Loucy (cell line): ENCODE measurements at regions not wholly inside any gene's neighbourhood (a gene's known extent, or its start where the extent isn't known, plus 50 kb on each side); places are given as distances from the start of the nearest gene placed in this dataset.

Source experiments
- H2AFZ ChIP-seq: fragments of 200-600 bp; sonication (generic); 2 replicates; pipeline ENCODE4 v1.6.0; 2016; ENCODE audit warnings: antibody characterized with exemption, mild to moderate bottlenecking, low read length, moderate library complexity
- H3F3A ChIP-seq: fragments of 200-600 bp; 2 replicates; pipeline ENCODE4 v1.6.0; 2016; ENCODE audit warnings: antibody characterized with exemption, low read depth, mild to moderate bottlenecking
- H3K27me3 ChIP-seq: fragments of 200-600 bp; sonication (generic); 2 replicates; pipeline ENCODE4 v1.6.1; 2014; ENCODE audit warnings: low read length, mild to moderate bottlenecking; ENCODE audit not compliant: insufficient read depth, poor library complexity, severe bottlenecking
- H3K36me3 ChIP-seq: fragments of 200-600 bp; sonication (generic); 2 replicates; pipeline ENCODE4 v1.6.1; 2016; ENCODE audit warnings: low read length; ENCODE audit not compliant: insufficient read depth
- H3K4me1 ChIP-seq: fragments of 200-600 bp; sonication (generic); 2 replicates; pipeline ENCODE4 v1.5.1; 2014; ENCODE audit warnings: low read length, mild to moderate bottlenecking; ENCODE audit not compliant: insufficient read depth, poor library complexity, severe bottlenecking
- H3K4me2 ChIP-seq: fragments of 200-600 bp; sonication (generic); 2 replicates; pipeline ENCODE4 v1.6.0; 2014; ENCODE audit warnings: antibody characterized with exemption, low read length, low read depth, mild to moderate bottlenecking; ENCODE audit not compliant: poor library complexity, severe bottlenecking
- H3K4me3 ChIP-seq: fragments of 200-600 bp; sonication (generic); 2 replicates; pipeline ENCODE4 v1.5.1; 2014; ENCODE audit warnings: low read length, mild to moderate bottlenecking, mixed read lengths; ENCODE audit not compliant: poor library complexity, severe bottlenecking
- H3K79me2 ChIP-seq: fragments of 200-600 bp; sonication (generic); 2 replicates; pipeline ENCODE4 v1.6.1; 2014; ENCODE audit warnings: low read length; ENCODE audit not compliant: insufficient read depth
- H3K9ac ChIP-seq: fragments of 200-600 bp; sonication (generic); 2 replicates; pipeline ENCODE4 v1.6.0; 2014; ENCODE audit warnings: mild to moderate bottlenecking, low read depth, low read length, moderate library complexity; ENCODE audit not compliant: poor library complexity, severe bottlenecking
- H3K9me2 ChIP-seq: fragments of 200-600 bp; sonication (generic); replicated peaks from 2 replicates; pipeline ENCODE4 v1.6.1; 2016; ENCODE audit warnings: low read depth, low read length, mixed read lengths
- H3K9me3 ChIP-seq: fragments of 200-600 bp; sonication (generic); 2 replicates; pipeline ENCODE4 v1.6.1; 2014; ENCODE audit warnings: mild to moderate bottlenecking, antibody characterized with exemption, low read length, low read depth; ENCODE audit not compliant: insufficient read depth
- H4K20me1 ChIP-seq: fragments of 200-600 bp; sonication (generic); 2 replicates; pipeline ENCODE4 v1.6.0; 2014; ENCODE audit warnings: antibody characterized with exemption, low read length, mild to moderate bottlenecking; ENCODE audit not compliant: insufficient read depth, poor library complexity, severe bottlenecking
- EZH2phosphoT487 ChIP-seq: fragments of 200-600 bp; IDR thresholded peaks from 2 replicates; pipeline ENCODE4 v1.6.1; 2018; ENCODE audit warnings: antibody characterized with exemption, mild to moderate bottlenecking, moderate library complexity, borderline replicate concordance
- TF ChIP-seq, protein P1 (sequence below): fragments of 200-600 bp; sonication (generic); conservative IDR thresholded peaks from 2 replicates; pipeline ENCODE4 v1.5.1; 2014; ENCODE audit warnings: mild to moderate bottlenecking, antibody characterized with exemption, low read length

DNA sequence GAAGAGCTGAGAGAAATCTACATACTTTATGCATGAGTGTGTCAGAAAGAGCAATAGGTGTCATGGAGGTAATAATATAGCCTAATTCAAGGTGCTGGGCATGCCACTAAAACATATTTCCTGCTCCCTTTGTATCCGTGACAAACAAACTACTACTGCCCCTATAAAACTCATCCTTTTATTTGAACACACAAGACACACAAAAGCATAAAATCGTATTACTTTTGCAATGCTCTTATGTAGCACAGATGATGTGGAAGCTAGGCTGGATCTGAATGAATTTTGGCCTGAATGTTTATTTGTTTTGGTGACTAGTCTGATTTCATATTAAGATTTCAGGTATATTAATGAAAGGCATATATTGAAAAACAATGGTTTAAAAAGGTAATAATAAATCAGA is 239.3 kb upstream of the NEGR1 start:
- H3K36me3 ChIP-seq: no peaks in the 10 kb centered on the region
- no peak overlapping the region for H3K9ac ChIP-seq
- TF ChIP-seq, protein P1, sequence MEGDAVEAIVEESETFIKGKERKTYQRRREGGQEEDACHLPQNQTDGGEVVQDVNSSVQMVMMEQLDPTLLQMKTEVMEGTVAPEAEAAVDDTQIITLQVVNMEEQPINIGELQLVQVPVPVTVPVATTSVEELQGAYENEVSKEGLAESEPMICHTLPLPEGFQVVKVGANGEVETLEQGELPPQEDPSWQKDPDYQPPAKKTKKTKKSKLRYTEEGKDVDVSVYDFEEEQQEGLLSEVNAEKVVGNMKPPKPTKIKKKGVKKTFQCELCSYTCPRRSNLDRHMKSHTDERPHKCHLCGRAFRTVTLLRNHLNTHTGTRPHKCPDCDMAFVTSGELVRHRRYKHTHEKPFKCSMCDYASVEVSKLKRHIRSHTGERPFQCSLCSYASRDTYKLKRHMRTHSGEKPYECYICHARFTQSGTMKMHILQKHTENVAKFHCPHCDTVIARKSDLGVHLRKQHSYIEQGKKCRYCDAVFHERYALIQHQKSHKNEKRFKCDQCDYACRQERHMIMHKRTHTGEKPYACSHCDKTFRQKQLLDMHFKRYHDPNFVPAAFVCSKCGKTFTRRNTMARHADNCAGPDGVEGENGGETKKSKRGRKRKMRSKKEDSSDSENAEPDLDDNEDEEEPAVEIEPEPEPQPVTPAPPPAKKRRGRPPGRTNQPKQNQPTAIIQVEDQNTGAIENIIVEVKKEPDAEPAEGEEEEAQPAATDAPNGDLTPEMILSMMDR: no peak
- TF ChIP-seq EZH2phosphoT487: no peak
- H2AFZ ChIP-seq: no peak overlapping the region
- H3K79me2 ChIP-seq: no peaks in the 10 kb centered on the region
- H3K4me2 ChIP-seq: no peak overlapping the region
- H3K4me1 ChIP-seq: no peaks in the 10 kb centered on the region
- H3K4me3 ChIP-seq: no peak overlapping the region
- no peaks in the 10 kb centered on the region for H4K20me1 ChIP-seq
- no peaks in the 10 kb centered on the region for H3K9me2 ChIP-seq
- H3F3A ChIP-seq: no peaks in the 10 kb centered on the region
- H3K9me3 ChIP-seq: no peaks in the 10 kb centered on the region
- no peaks in the 10 kb centered on the region for H3K27me3 ChIP-seq

DNA sequence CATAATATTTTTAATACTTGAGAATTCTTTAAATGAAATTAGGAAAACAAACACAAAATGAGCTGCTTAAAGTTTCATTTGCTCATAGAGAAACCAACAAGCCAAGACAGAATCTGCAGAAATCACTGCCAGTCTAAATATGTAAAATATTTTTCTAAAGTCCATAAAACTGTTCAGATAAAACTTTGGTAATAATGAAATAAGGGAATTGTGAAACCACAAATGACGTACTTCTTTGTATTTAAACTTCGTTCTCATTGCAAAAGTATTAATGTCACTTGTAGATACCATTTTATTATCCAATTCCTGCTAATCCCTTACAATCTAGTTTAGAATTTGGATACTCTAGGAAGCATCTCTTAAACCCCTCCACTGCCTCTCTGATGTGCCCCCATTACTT is 234.5 kb upstream of the NEGR1 start:
- no peaks in the 10 kb centered on the region for H3K9me3 ChIP-seq
- no peaks in the 10 kb centered on the region for H4K20me1 ChIP-seq
- no peaks in the 10 kb centered on the region for H3K79me2 ChIP-seq
- H3K9me2 ChIP-seq: no peaks in the 10 kb centered on the region
- H3K4me2 ChIP-seq: no peak overlapping the region
- H2AFZ ChIP-seq: no peak overlapping the region
- no peaks in the 10 kb centered on the region for H3K27me3 ChIP-seq
- no peaks in the 10 kb centered on the region for H3F3A ChIP-seq
- H3K4me3 ChIP-seq: no peak overlapping the region
- H3K4me1 ChIP-seq: no peaks in the 10 kb centered on the region
- no peak overlapping the region for H3K9ac ChIP-seq
- H3K36me3 ChIP-seq: no peaks in the 10 kb centered on the region
- TF ChIP-seq, protein P1: no peak
- no peak for TF ChIP-seq EZH2phosphoT487

DNA sequence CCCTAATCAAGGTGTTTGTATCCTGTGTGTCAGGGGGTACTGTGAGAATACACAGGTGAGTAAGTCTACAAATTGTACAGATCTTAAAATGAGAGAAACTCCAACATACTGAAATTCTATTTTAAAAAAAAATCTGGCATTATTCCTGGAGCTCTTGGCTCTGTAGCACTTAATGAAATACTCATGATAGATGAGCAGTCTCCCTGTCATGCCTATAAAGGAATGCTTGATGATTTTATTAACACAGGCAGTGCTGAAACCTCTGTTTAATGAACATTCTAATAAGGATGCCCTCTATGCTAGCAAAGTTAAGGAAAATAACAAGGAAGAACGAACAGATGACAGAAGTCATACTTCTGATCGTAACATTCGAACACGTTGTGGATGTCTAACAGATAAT is 233.9 kb upstream of the NEGR1 start:
- no peaks in the 10 kb centered on the region for H3K9me2 ChIP-seq
- no peaks in the 10 kb centered on the region for H3K9me3 ChIP-seq
- H3K9ac ChIP-seq: no peak overlapping the region
- no peaks in the 10 kb centered on the region for H4K20me1 ChIP-seq
- no peak overlapping the region for H3K4me2 ChIP-seq
- no peaks in the 10 kb centered on the region for H3K27me3 ChIP-seq
- no peaks in the 10 kb centered on the region for H3F3A ChIP-seq
- no peaks in the 10 kb centered on the region for H3K36me3 ChIP-seq
- no peak overlapping the region for H3K4me3 ChIP-seq
- no peaks in the 10 kb centered on the region for H3K4me1 ChIP-seq
- H2AFZ ChIP-seq: no peak overlapping the region
- TF ChIP-seq, protein P1: no peak
- TF ChIP-seq EZH2phosphoT487: no peak
- H3K79me2 ChIP-seq: no peaks in the 10 kb centered on the region
